GM18498 (cell line): ENCODE measurements at regions not wholly inside any gene's neighbourhood (a gene's known extent, or its start where the extent isn't known, plus 50 kb on each side); places are given as distances from the start of the nearest gene placed in this dataset.

Experiments used
- ATAC-seq: cut with Tn5 transposase; IDR thresholded peaks from one replicate; pipeline ENCODE4 v1.9.1; 2021; ENCODE audit warnings: mild to moderate bottlenecking, moderate library complexity; ENCODE audit not compliant: unreplicated experiment

GRCh38 chr4:112845386-112845785 is 204.1 kb upstream of the ANK2 start:
- ATAC-seq, result no peak

- no peak for ATAC-seq
Measured at GRCh38 chr4:112847045-112847444, 202.4 kb upstream of the ANK2 start.

- no peak for ATAC-seq
Measured at GRCh38 chr4:112847781-112848180, 201.7 kb upstream of the ANK2 start.

GRCh38 chr4:112848911-112849310 is 200.5 kb upstream of the ANK2 start:
- no peak for ATAC-seq

GRCh38 chr4:112852601-112853000 is 196.9 kb upstream of the ANK2 start:
- no peak for ATAC-seq

- ATAC-seq, result no peak
Measured at GRCh38 chr4:112853662-112854256, 195.7 kb upstream of the ANK2 start.

GRCh38 chr4:112854420-112854819 is 195.0 kb upstream of the ANK2 start:
- ATAC-seq, result no peak

- ATAC-seq, result no peak
Measured at GRCh38 chr4:112855058-112855457, 194.4 kb upstream of the ANK2 start.

- no peak for ATAC-seq
Measured at GRCh38 chr4:112857461-112857860, 192.0 kb upstream of the ANK2 start.

GRCh38 chr4:112858751-112859150 is 190.7 kb upstream of the ANK2 start:
- ATAC-seq, result no peak

- no peak for ATAC-seq
Measured at GRCh38 chr4:112859456-112860184, 189.8 kb upstream of the ANK2 start.

- ATAC-seq, result no peak
Measured at GRCh38 chr4:112860830-112861690, 188.4 kb upstream of the ANK2 start.

- no peak for ATAC-seq
Measured at GRCh38 chr4:112861691-112862674, 187.5 kb upstream of the ANK2 start.

- no peak for ATAC-seq
Measured at GRCh38 chr4:112865443-112865842, 184.0 kb upstream of the ANK2 start.

- no peak for ATAC-seq
Measured at GRCh38 chr4:112876316-112876715, 173.1 kb upstream of the ANK2 start.

- ATAC-seq, result no peak
Measured at GRCh38 chr4:112881842-112882241, 167.6 kb upstream of the ANK2 start.

- no peak for ATAC-seq
Measured at GRCh38 chr4:112882286-112882685, 167.2 kb upstream of the ANK2 start.

- ATAC-seq, result no peak
Measured at GRCh38 chr4:112884406-112884805, 165.0 kb upstream of the ANK2 start.

GRCh38 chr4:112885897-112886296 is 163.6 kb upstream of the ANK2 start:
- no peak for ATAC-seq

- ATAC-seq, result no peak
Measured at GRCh38 chr4:112888622-112889021, 160.8 kb upstream of the ANK2 start.

GRCh38 chr4:112889199-112889598 is 160.3 kb upstream of the ANK2 start:
- no peak for ATAC-seq
